Activated naive CD4-positive, alpha-beta T cell treated with anti-CD3 and anti-CD28 coated beads, Interleukin-2, amount 50 U/mL, for 16 hours (primary cell): ENCODE measurements at regions not wholly inside any gene's neighbourhood (a gene's known extent, or its start where the extent isn't known, plus 50 kb on each side); places are given as distances from the start of the nearest gene placed in this dataset.
A peak's percentile ranks its signal among the peaks of the same experiment; 100 is the strongest.

ENCODE experiments used
- DNase-seq: peaks from one replicate; pipeline ENCODE4 v3.0.0-alpha.2; 2020

- no peak for DNase-seq
Observed at GRCh38 chr1:9179463-9180110, 50.7 kb upstream of the GPR157 start.

- DNase-seq: no peak
Observed at GRCh38 chr1:9180111-9180819, 51.4 kb upstream of the GPR157 start.

- DNase-seq: peak; percentile 74
Observed at GRCh38 chr1:9181176-9181906, 52.4 kb upstream of the GPR157 start.

- peak; percentile 32 for DNase-seq
Observed at GRCh38 chr1:9181990-9182783, 52.4 kb upstream of the H6PD start.

- DNase-seq: no peak
Observed at GRCh38 chr1:9182784-9183257, 51.8 kb upstream of the H6PD start.

GRCh38 chr1:9183441-9183840, 51.1 kb upstream of the H6PD start:
- no peak for DNase-seq

GRCh38 chr1:9183898-9184297, 50.7 kb upstream of the H6PD start:
- DNase-seq: no peak

GRCh38 chr1:9184749-9185148, 49.8 kb upstream of the H6PD start:
- DNase-seq: no peak
